GM19238 (cell line): ENCODE measurements at regions not wholly inside any gene's neighbourhood (a gene's known extent, or its start where the extent isn't known, plus 50 kb on each side); places are given as distances from the start of the nearest gene placed in this dataset.
"Not testable (repeated sequence)": the region's sequence is repeated elsewhere in the genome, so short reads cannot be mapped to it uniquely, and the experiment has no call there.

ENCODE experiments used
- DNase-seq: peaks from one replicate; pipeline ENCODE4 v3.0.0; 2011; ENCODE audit warnings: low spot score; ENCODE audit not compliant: insufficient read length

GRCh38 chr1:184181044-184181443 lies 129.5 kb downstream of the TSEN15 start:
- no peak for DNase-seq

GRCh38 chr1:184183919-184184318 lies 132.4 kb downstream of the TSEN15 start:
- no peak for DNase-seq

- not testable (repeated sequence) for DNase-seq
Observed at GRCh38 chr1:184184614-184185013, 133.1 kb downstream of the TSEN15 start.

GRCh38 chr1:184185347-184185746 lies 133.8 kb downstream of the TSEN15 start:
- DNase-seq, result no peak

GRCh38 chr1:184186167-184186566 lies 134.6 kb downstream of the TSEN15 start:
- DNase-seq, result no peak

GRCh38 chr1:184187097-184187496 lies 135.6 kb downstream of the TSEN15 start:
- no peak for DNase-seq

- DNase-seq, result no peak
Observed at GRCh38 chr1:184188037-184188436, 136.5 kb downstream of the TSEN15 start.

GRCh38 chr1:184189361-184189760 lies 137.8 kb downstream of the TSEN15 start:
- no peak for DNase-seq

- DNase-seq, result no peak
Observed at GRCh38 chr1:184190616-184191015, 139.1 kb downstream of the TSEN15 start.

GRCh38 chr1:184191181-184191621 lies 139.7 kb downstream of the TSEN15 start:
- DNase-seq, result no peak

- DNase-seq, result no peak
Observed at GRCh38 chr1:184192796-184193195, 141.3 kb downstream of the TSEN15 start.

- no peak for DNase-seq
Observed at GRCh38 chr1:184193451-184193850, 141.9 kb downstream of the TSEN15 start.

- DNase-seq, result no peak
Observed at GRCh38 chr1:184194236-184194635, 142.7 kb downstream of the TSEN15 start.

GRCh38 chr1:184195722-184196121 lies 144.2 kb downstream of the TSEN15 start:
- DNase-seq, result not testable (repeated sequence)

GRCh38 chr1:184197831-184198230 lies 146.3 kb downstream of the TSEN15 start:
- DNase-seq, result no peak

GRCh38 chr1:184199036-184199435 lies 147.5 kb downstream of the TSEN15 start:
- DNase-seq, result no peak

- DNase-seq, result no peak
Observed at GRCh38 chr1:184199438-184200085, 148.0 kb downstream of the TSEN15 start.

- no peak for DNase-seq
Observed at GRCh38 chr1:184208622-184209021, 157.1 kb downstream of the TSEN15 start.

GRCh38 chr1:184210031-184210430 lies 158.5 kb downstream of the TSEN15 start:
- no peak for DNase-seq

GRCh38 chr1:184210862-184211261 lies 159.3 kb downstream of the TSEN15 start:
- no peak for DNase-seq

- DNase-seq, result no peak
Observed at GRCh38 chr1:184212649-184213314, 161.3 kb downstream of the TSEN15 start.

- DNase-seq, result no peak
Observed at GRCh38 chr1:184214128-184214527, 162.6 kb downstream of the TSEN15 start.

GRCh38 chr1:184215274-184215925 lies 163.9 kb downstream of the TSEN15 start:
- no peak for DNase-seq
